Mesothelial cell of epicardium (in vitro differentiated cells): ENCODE measurements at regions not wholly inside any gene's neighbourhood (a gene's known extent, or its start where the extent isn't known, plus 50 kb on each side); places are given as distances from the start of the nearest gene placed in this dataset.

ENCODE experiments used
- DNase-seq, 2 experiments: peaks; one replicate each; pipeline ENCODE4 v3.0.0; 2021; ENCODE audit warnings: low spot score in 2 of 2; ENCODE audit not compliant: unreplicated experiment in 2 of 2
- H3K27ac Mint-ChIP-seq: 2 replicates; pipeline ENCODE4 v1.8.0; 2021; ENCODE audit warnings: mixed read lengths
- H3K27me3 Mint-ChIP-seq: 2 replicates; pipeline ENCODE4 v1.8.0; 2021; ENCODE audit warnings: low read depth, mixed read lengths
- H3K36me3 Mint-ChIP-seq: 2 replicates; pipeline ENCODE4 v1.8.0; 2021; ENCODE audit warnings: mixed read lengths
- H3K4me1 Mint-ChIP-seq: 2 replicates; pipeline ENCODE4 v1.8.0; 2021; ENCODE audit warnings: mixed read lengths
- H3K4me3 Mint-ChIP-seq: 2 replicates; pipeline ENCODE4 v1.8.0; 2021; ENCODE audit warnings: mild to moderate bottlenecking, moderate library complexity, mixed read lengths
- H3K9me3 Mint-ChIP-seq: 2 replicates; pipeline ENCODE4 v1.8.0; 2021; ENCODE audit warnings: mixed read lengths
- CTCF ChIP-seq: fragments of 200-600 bp; sonication (generic); IDR thresholded peaks from one replicate; pipeline ENCODE4 v1.5.0; 2021; ENCODE audit warnings: antibody characterized with exemption; ENCODE audit not compliant: unreplicated experiment

- Mint-ChIP-seq H3K36me3 (no peaks in the 10 kb centered on the region), H3K9me3 (no peaks in the 10 kb centered on the region), H3K27me3 (no peaks in the 10 kb centered on the region), H3K4me3 (no peak overlapping the region), H3K27ac (no peak overlapping the region), H3K4me1 (peaks cover 12% of the 10 kb centered on the region)
- no peak for TF ChIP-seq CTCF
- no peak for DNase-seq
Observed at GRCh38 chr6:135791441-135791840, 60.1 kb upstream of the PDE7B start.

GRCh38 chr6:135796643-135797305 is 54.7 kb upstream of the PDE7B start:
- no peak overlapping the region for H3K4me3 Mint-ChIP-seq
- TF ChIP-seq CTCF = no peak
- no peaks in the 10 kb centered on the region for H3K36me3 Mint-ChIP-seq
- no peak overlapping the region for H3K27ac Mint-ChIP-seq
- no peaks in the 10 kb centered on the region for H3K9me3 Mint-ChIP-seq
- peaks cover 20% of the 10 kb centered on the region for H3K4me1 Mint-ChIP-seq
- no peaks in the 10 kb centered on the region for H3K27me3 Mint-ChIP-seq
- DNase-seq = no peak

DNA sequence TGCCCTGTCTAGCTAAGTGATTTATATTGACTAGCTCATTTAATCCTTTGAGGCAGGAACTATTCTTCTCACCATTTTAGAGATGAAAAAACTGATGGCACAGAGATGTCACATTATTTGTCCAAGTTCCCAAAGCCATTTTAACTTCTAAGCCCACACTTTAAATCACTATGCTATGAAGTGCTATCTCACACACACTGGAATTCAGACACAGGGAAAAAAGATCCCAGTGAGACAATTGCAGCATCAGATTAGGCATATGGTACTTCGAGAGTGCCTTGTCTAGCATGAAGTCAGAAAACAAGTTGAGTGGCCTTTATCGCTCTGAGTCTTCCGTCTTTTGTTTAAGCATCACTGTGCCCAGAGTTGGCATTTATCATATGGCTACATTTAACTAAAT is 54.1 kb upstream of the PDE7B start:
- no peaks in the 10 kb centered on the region for H3K36me3 Mint-ChIP-seq
- H3K9me3 Mint-ChIP-seq = no peaks in the 10 kb centered on the region
- H3K27ac Mint-ChIP-seq = no peak overlapping the region
- H3K4me1 Mint-ChIP-seq = peaks cover 22% of the 10 kb centered on the region
- no peaks in the 10 kb centered on the region for H3K27me3 Mint-ChIP-seq
- no peak for TF ChIP-seq CTCF
- DNase-seq = no peak
- no peak overlapping the region for H3K4me3 Mint-ChIP-seq

DNA sequence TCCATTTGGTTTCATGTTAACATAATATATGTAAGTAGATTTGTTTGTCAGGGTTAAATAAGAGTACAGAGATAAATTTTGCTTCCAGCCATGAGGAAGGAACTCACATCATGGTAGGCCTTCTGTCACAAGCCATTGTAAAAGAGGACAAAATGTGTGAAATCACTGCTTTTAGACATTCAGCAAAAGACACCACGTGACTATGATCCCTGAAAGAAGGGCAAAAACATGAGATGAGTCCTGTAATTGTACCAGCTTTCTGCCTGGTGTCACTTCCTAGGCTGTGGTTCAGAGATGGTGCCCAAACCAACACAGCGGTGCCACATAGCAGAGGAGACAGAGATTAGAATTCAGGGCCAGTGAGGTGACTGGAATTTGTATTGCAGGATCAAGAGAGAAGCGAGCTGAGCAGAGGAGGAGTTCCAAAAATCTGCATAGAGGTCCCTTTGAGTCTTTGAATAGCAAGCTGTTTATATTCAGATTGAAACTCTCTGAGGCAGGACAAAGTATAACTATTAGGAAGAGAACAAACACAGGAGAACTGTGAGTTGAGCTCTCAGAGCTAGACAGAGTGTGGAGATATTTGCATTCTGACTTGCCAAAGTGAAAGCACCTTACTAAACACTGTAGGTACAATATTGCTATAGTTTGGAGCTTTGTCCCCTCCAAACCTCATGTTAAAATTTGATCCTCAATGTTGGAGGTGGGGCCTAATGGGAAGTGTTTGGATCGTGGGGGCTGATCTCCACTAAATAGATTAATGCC is 52.6 kb upstream of the PDE7B start:
- no peaks in the 10 kb centered on the region for H3K36me3 Mint-ChIP-seq
- TF ChIP-seq CTCF = no peak
- no peak for DNase-seq
- no peak overlapping the region for H3K4me3 Mint-ChIP-seq
- H3K27me3 Mint-ChIP-seq = no peaks in the 10 kb centered on the region
- H3K4me1 Mint-ChIP-seq = peaks cover 20% of the 10 kb centered on the region
- H3K27ac Mint-ChIP-seq = no peak overlapping the region
- no peaks in the 10 kb centered on the region for H3K9me3 Mint-ChIP-seq
